IPS-18c (cell line): ENCODE measurements at regions not wholly inside any gene's neighbourhood (a gene's known extent, or its start where the extent isn't known, plus 50 kb on each side); places are given as distances from the start of the nearest gene placed in this dataset.
A peak's percentile ranks its signal among the peaks of the same experiment; 100 is the strongest.

Source experiments
- H3K4me3 ChIP-seq: 2 replicates; pipeline ENCODE4 v1.7.0; 2013; ENCODE audit warnings: low read depth, mild to moderate bottlenecking, low read length, moderate library complexity; ENCODE audit not compliant: insufficient read depth
- H3K9me3 ChIP-seq: one replicate; pipeline ENCODE4 v1.6.1; 2013; ENCODE audit warnings: mild to moderate bottlenecking, low read length, moderate library complexity; ENCODE audit not compliant: control insufficient read depth, insufficient read depth

DNA sequence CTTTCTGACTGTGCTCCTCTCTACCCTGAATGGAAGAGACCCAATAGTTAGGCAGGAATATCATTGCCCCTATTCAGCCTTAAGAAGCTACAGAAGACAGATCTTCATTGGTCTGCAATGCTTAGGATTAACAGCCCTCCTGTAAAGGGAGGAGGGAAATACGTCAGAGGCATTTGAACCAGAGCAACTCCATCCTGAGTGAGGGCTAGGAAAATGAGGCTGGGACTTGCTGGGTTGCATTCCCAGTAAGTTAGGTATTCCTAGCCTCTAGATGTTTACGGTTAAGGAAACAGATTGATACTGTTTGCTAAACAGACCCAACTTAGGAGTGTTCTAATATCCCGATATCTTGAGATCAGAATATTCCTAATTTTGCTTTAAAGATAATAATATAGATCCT, 63.5 kb downstream of the PCDH18 start:
- Histone ChIP-seq H3K9me3 (peaks cover 4% of the 10 kb centered on the region), H3K4me3 (no peak overlapping the region)

DNA sequence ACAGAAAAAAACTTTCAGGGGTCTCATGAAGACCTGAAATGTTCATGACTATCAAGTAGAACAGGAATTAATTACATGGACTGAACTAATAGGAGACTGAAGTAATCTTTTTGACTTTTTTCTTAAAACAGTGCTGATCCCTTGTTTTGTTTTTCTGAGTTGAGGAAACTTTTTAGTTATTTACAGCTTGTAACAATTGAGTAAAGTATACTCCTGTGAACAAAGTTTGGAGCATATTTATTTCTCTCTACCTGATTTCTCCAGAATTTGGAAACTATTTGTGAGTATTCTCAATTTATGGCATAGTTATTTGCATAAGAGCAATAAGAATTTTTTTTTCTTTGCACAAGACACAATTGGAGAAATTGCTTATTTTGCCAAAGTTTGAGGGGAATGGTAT, 64.8 kb downstream of the PCDH18 start:
- H3K9me3 ChIP-seq, result peaks cover 8% of the 10 kb centered on the region
- H3K4me3 ChIP-seq, result no peak overlapping the region

DNA sequence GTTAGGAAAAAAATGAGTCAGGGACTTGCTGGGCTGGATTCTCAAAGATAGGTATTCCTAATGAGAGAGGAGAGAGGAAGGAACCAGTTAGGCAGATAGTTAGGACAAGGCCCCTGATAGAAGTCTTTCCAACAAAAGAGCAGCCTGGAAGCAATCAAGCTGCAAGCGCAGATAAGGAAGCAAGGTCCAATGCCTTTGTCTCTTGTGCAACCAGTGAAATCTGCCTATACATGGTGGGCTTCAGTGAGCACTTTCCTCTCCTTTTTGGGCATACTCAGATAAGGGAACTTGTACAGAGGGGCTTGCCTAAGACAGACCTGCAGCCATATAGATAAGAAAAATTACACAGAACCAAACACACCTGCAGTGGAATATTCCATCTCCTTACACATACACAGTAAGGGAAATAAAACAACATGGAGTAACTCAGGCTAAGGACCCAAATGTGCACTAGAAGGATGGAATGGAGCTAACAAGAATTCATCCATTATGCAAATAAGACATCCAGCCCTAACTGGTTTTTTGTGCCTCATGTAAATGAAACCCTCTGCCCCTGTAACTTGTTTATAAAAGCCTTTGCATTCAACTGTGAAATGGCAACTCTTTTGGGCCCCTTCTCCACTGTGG, 68.8 kb downstream of the PCDH18 start:
- no peak overlapping the region for H3K4me3 ChIP-seq
- peaks cover 8% of the 10 kb centered on the region for H3K9me3 ChIP-seq

DNA sequence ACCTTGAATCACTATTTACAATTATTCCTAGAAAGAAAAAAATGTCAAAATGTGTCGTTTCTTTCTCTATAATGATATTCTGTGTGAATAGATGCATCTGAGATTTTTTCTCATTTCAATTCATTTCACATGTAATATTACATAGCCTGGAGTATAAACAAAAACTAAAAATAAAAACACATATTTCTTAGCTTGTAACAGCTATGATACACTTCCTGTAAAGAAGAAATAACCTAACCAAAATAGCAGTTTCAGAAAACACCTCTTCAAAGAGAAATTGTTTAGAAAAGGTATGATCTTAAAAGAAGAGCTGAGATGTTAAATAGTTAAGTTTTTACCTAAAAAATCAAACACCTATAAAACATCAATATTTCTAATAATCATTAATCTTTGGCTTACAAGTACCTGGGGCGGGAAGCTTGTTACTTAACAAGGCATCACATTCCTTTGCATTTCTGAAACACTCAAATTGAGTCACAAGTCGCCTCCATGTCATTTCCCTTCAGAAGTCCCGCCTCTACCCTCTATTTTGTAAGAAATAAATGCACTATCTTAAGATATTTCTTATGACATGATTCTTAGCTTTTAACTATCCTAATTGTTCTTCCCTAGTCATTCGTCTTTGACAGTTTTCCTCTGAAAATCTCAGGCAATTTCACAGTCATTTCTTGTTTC, 76.5 kb downstream of the PCDH18 start:
- Histone ChIP-seq H3K9me3 (no peaks in the 10 kb centered on the region), H3K4me3 (no peak overlapping the region)

DNA sequence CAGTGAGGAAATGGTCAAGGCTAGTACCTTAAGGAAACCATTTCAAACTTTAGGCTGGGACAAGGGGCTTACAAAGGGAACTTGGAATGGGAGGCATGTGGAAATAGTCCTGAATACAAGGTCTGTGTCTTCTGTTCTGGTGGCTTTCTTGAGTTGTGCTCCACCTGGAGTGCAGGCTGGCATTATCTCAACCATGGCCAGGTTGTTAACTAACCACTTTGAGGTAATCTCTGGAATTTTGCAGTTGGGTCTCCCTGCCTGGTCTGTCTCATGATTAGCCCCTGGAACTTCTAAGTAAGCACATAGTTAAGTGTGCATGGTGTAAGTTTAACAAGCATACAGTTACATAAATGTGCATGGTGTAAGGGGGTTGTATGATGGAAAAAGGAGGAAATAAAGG, 77.5 kb downstream of the PCDH18 start:
- Histone ChIP-seq H3K4me3 (no peak overlapping the region), H3K9me3 (no peaks in the 10 kb centered on the region)

DNA sequence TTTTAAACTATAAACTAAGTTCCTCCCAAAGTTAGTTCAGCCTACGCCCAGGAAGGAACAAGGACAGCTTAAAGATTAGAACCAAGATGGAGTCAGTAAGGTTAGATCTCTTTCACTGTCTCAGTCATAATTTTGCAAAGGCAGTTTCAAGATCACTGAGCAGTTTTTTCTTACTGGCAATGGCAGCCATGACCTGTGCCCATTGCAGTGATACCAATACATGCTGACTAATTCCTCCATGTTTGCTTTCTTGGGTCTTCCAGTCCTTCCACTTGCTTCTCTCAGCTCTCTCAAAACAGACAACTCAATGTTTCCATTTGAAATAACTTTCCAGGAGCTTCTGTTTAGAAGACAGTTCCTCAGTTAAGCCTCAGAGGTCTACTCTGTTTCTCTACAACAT, 79.5 kb downstream of the PCDH18 start:
- no peak overlapping the region for H3K4me3 ChIP-seq
- H3K9me3 ChIP-seq, result no peaks in the 10 kb centered on the region

DNA sequence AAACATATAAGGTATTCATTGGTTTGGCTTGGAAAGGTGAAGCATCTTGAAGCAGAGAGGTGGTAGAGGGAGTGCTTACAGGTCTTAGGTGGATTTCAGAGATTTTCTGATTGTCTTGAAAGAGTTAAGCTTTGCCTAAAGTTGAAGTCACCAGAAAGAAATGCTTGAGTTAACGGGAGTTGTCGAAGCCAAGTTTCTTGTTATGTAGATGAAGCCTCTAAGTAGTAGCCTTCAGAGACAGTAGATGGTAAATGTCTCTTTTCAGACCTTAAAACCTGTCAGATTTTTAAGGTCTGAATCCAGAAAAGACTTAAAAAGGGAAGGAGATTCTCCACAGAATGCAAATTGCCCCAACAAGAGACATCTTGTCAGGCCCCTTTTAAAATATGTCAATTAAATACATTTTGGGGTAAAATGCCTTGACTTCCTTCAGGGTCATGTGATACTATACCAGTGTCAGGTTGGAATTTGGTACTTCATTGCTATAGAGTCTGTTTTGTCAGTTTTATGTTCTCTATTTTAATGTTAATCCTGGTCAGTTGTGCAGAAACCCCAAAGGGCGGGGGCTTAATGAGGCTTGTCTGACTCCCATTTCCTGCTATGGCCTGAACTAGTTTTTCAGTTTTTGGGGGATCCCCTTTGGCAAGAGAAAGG, 81.0 kb downstream of the PCDH18 start:
- Histone ChIP-seq H3K9me3 (no peaks in the 10 kb centered on the region), H3K4me3 (peak overlapping the region; percentile 9; the same call in 1 of the 2 replicates)

DNA sequence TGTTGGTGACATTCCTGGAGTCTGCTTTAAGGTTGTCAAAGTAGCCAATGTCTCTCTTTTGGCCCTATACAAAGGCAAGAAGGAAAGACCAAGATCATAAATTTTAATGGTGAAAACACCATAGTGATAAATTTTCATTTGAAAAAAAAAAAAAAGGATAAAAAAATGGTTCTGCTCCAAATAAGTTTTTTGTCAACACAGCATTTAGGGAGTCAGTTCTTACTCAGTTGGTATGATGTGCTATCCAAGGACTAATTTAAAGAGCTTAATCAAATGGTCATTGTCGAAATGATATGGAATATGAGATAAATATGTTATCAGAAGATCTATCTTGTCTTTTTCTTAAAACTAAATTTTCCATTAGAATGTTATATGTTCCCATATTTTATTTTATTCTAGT, 83.9 kb downstream of the PCDH18 start:
- H3K9me3 ChIP-seq, result no peaks in the 10 kb centered on the region

DNA sequence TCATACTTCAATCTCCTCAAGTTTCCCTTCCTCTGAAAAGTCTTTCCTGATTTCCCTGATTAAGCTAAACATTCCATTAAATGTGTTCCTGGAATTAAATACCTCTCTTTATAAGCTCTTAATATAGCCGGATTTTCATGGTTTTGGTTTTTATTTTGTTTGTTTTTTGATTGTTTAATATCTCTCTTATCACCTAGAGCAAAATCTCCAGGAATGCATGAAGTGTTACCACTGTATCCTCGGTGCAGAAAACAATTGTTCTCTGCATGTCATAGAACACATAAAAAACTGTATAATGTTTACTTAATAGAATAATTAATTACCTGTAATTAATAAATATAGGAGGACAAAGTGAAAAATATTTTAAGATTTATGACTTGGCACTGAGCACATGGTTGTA, 86.2 kb downstream of the PCDH18 start:
- H3K4me3 ChIP-seq, result no peak overlapping the region
- H3K9me3 ChIP-seq, result no peaks in the 10 kb centered on the region

More for the DNA sequence above, 83.9 kb downstream of the PCDH18 start:
- H3K4me3 ChIP-seq, result no peak overlapping the region

DNA sequence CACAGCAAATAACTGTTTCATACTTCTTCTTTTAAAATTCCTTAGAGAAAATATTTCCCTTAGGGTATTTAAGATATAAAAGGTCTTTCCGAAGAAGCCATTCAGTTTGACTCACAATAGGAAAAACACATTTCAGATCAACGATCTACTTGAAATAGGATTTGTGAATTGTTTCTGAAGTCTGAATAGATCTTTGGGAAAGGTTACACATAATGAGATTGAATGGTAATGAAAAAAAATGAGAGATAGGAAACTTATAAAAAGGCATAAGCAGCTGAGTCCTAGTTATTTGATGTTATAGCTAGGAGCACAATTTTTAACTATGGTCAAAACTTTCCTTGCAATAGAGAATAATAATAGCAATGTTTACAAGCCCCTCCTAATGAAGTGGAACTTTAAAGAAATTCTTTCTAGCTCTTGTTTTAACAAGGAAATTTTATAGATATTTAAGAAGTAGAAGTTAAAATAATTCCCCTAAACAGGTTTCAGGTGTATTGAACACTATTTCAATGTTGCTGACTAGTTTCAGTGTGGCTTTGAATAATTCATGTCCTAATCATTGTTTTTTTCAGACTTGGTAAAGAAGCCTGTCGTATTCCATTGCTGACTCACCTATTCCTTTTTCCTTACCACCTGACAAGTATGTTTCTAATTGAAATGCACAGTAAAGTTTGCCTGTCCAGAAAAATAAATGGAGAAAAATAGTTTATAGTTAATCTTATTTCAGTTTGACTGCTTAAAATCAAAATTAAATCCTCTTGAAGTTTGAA, 89.1 kb downstream of the PCDH18 start:
- Histone ChIP-seq H3K9me3 (no peaks in the 10 kb centered on the region), H3K4me3 (no peak overlapping the region)

DNA sequence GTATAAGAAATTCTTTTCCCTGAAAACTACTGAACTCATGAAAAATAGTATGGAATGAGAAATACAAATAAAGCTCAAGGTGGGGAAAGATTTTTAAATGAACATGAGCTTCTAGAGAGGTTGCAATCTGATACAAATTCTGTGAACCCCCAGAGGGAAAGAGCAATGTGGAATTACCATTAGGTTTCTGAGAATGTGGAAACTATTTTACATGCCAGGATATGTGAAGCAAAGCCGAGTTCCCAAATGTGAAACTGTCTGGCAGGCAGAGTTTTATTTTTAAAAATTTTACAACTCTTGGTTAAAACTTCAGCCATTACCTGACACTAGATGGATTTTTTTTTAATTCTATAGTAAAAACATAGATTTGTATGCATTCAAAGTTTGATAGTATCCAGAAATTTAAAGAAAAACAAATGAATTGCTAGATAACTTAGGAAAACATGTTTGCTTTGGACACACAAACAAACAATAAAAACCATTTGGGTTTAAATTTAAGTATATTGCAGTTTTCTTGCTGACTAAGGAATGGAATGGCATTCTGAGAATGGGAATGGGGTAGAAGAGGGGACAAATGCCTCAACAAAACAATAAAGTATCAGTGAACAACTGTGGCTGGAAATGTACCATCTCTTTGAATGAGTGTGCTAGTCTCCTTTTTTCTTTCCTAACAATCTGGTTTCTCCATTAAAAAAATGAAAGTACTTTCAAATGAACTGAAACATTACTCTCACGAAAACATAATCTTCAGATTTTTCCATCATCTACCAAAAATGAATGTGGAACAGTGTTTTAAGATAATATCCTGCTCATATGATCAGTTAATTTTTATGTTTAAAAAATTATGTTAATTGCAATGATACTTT, 99.6 kb downstream of the PCDH18 start:
- no peak overlapping the region for H3K4me3 ChIP-seq
- no peaks in the 10 kb centered on the region for H3K9me3 ChIP-seq

DNA sequence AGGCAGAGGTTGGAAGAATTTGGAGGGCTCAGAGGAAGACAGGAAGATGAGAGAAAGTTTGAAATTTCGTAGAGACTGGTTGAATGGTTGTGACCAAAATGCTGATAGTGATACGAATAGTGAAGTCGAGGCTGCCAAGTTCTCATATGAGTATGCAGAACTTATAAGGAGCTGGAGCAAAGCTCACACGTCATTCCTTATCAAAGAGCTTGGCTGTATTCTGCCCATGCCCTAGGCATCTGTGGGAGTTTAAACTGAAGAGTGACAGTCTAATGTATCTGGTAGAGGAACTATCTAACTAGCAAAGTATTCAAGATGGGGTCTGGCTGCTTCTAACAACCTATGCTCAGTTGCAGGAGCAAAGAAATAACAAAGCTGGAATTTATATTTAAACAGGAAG, 102.1 kb downstream of the PCDH18 start:
- no peak overlapping the region for H3K4me3 ChIP-seq
- H3K9me3 ChIP-seq, result no peaks in the 10 kb centered on the region

DNA sequence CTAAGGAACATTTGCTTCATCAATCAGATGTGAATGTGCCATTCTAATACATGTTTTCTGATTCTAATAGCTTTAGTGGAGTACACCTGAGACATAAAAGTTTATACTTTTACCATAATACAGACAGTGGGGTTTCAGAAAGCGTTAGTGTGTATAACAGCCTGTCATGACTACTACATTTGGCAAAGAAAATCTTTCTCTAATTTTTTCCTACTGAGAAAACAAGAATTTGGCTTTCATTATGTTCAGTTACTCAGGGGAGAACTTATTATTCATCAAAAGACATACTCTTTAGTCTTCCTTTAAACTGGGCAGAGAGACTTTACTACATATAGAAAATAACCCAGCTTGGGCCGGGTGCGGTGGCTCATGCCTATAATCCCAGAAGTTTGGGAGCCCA, 104.9 kb downstream of the PCDH18 start:
- Histone ChIP-seq H3K4me3 (no peak overlapping the region), H3K9me3 (no peaks in the 10 kb centered on the region)

DNA sequence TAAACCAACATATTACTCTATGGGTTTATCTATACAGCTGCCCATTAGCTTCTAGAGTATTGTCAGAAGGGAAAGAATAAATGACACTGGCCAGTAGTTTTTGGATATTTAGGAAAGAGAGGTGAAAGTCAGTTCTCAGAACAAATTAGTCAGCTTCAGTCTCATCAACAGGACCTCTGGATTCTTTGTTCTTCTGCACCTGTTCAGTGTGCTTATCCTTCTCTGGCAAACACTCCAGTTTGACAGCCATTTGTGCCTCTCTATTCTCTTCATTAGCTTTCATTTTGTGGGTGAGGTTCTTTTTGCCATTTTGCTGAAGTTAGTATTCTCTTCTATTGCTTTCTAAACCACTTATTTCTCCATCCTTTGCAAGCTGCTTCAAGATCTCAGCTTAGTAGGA, 107.0 kb downstream of the PCDH18 start:
- no peak overlapping the region for H3K4me3 ChIP-seq
- no peaks in the 10 kb centered on the region for H3K9me3 ChIP-seq

DNA sequence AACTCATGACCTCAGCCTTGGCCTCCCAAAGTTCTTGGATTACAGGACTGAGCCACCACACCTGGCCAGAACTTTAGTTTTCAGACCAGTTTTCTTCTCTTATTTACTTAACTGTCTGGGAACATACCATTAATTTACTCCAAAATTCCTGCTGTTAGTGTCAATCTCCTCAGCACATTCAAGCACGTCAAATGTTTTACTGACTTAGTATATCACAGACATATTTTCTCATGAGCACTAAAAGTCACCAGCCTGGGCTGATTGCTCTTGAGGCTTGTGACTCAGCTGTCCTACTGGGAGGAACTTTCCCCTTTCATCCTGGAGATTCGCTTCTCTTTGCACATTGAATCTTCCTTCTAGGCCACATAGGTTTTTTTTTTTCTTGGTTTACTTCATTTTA, 109.6 kb downstream of the PCDH18 start:
- H3K4me3 ChIP-seq, result no peak overlapping the region

DNA sequence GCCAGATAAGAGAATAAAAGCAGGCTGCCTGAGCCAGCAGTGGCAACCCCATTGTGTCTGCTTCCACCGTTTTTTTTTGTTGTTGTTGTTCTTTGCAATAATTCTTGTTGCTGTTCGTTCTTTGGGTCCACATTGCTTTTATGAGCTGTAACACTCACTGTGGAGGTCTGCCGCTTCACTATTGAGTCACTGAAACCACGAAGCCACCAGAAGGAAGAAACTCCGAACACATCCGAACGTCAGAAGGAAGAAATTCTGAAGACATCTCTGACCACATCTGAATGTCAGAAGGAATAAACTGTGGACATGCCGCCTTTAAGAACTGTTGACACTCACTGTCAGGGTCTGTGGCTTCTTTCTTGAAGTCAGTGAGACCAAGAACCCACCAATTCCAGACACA, 110.5 kb downstream of the PCDH18 start:
- Histone ChIP-seq H3K9me3 (no peaks in the 10 kb centered on the region), H3K4me3 (no peak overlapping the region)

More for the DNA sequence above, 109.6 kb downstream of the PCDH18 start:
- H3K9me3 ChIP-seq, result no peaks in the 10 kb centered on the region

DNA sequence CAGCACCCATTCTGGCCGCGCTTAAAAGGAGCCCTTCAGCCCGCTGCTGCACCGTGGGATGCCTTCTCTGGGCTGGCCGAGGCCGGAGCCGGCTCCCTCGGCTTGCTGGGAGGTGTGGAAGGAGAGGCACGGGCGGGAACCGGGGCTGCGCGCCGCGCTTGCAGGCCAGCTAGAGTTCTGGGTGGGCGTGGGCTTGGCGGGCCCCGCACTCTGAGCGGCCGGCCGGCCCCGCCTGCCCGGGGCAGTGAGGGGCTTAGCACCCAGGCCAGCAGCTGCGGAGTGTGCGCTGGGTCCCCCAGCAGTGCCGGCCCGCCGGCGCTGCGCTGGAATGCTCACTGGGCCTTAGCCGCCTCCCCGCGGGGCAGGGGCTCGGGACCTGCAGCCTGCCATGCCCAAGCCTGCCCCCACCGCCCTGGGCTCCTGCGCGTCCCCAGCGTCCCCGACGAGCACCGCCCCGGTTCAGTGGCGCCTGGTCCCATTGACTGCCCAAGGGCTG, 111.3 kb downstream of the PCDH18 start:
- Histone ChIP-seq H3K4me3 (peak overlapping the region; percentile 52), H3K9me3 (no peaks in the 10 kb centered on the region)
